Breast epithelium (tissue), 4 donors: ENCODE measurements at regions not wholly inside any gene's neighbourhood (a gene's known extent, or its start where the extent isn't known, plus 50 kb on each side); places are given as distances from the start of the nearest gene placed in this dataset.

ENCODE experiments used
- DNase-seq, 2 donors: peaks; one replicate each; pipeline ENCODE4 v3.0.0-alpha.2; 2019; ENCODE audit warnings: low spot score in 2 of 2
- H3K27ac ChIP-seq, 2 donors: fragments of 200-600 bp; sonication (generic) in 1 of 2; one replicate each; pipeline ENCODE4 v1.5.1; 2016 to 2019; ENCODE audit warnings: mild to moderate bottlenecking in 1 of 2
- H3K27me3 ChIP-seq, 2 donors: fragments of 200-600 bp; sonication (generic) in 1 of 2; one replicate each; pipeline versions ENCODE4 v1.5.1 to v1.6.0; 2017 to 2019; ENCODE audit warnings: control low read depth in 1 of 2, mild to moderate bottlenecking in 1 of 2
- H3K36me3 ChIP-seq: fragments of 200-600 bp; one replicate; pipeline ENCODE4 v1.5.1; 2019
- H3K4me1 ChIP-seq, 2 donors: fragments of 200-600 bp; sonication (generic); one replicate each; pipeline ENCODE4 v1.5.1; 2016 to 2019; ENCODE audit warnings: control low read depth in 1 of 2
- H3K4me3 ChIP-seq, 3 donors: fragments of 200-600 bp; sonication (generic); 1 replicate in 2 of 3; 2 replicates in 1 of 3; pipeline ENCODE4 v1.5.1; 2016 to 2019; ENCODE audit warnings: mild to moderate bottlenecking in 3 of 3, moderate library complexity in 2 of 3
- H3K9me3 ChIP-seq, 2 donors: fragments of 200-600 bp; sonication (generic) in 1 of 2; one replicate each; pipeline ENCODE4 v1.5.1; 2016 to 2019; ENCODE audit warnings: control low read depth in 1 of 2
- CTCF ChIP-seq, 3 donors: fragments of 450-650 bp; IDR thresholded peaks; one replicate each; pipeline ENCODE4 v1.5.1; 2016 to 2017; ENCODE audit warnings: antibody characterized with exemption in 3 of 3, mild to moderate bottlenecking in 3 of 3, moderate library complexity in 3 of 3
- POLR2A ChIP-seq: fragments of 450-650 bp; IDR thresholded peaks from one replicate; pipeline ENCODE4 v1.6.1; 2016; ENCODE audit warnings: antibody characterized with exemption, mild to moderate bottlenecking, moderate library complexity
- POLR2AphosphoS5 ChIP-seq, 3 donors: sonication (generic); formaldehyde crosslinking; IDR thresholded peaks; one replicate each; pipeline ENCODE4 v1.6.1; 2017; ENCODE audit warnings: antibody characterized with exemption in 3 of 3
- intact Hi-C: fragments of 100-400 bp; cut with DNase I; formaldehyde crosslinking; loops from one replicate; pipeline ENCODE4 v1.15.1; 2023; ENCODE audit warnings: low total_unique reads

GRCh38 chr2:5923957-5924945 is 232.1 kb downstream of the SOX11 start:
- no peak for DNase-seq
- Histone ChIP-seq H3K4me1 (no peaks in the 10 kb centered on the region), H3K36me3 (no peaks in the 10 kb centered on the region), H3K9me3 (no peaks in the 10 kb centered on the region), H3K27me3 (no peaks in the 10 kb centered on the region), H3K4me3 (no peak overlapping the region), H3K27ac (no peak overlapping the region)
- TF ChIP-seq POLR2AphosphoS5 (IDR thresholded peaks at IDR 0.05) (no peak), POLR2A (no peak), CTCF (IDR thresholded peaks at IDR 0.05) (no peak)
- intact Hi-C loops, result no loop called here

- no peaks in the 10 kb centered on the region for H3K4me1 ChIP-seq
- TF ChIP-seq CTCF (IDR thresholded peaks at IDR 0.05) (no peak), POLR2AphosphoS5 (IDR thresholded peaks at IDR 0.05) (no peak), POLR2A (no peak)
- H3K27ac ChIP-seq, result no peak overlapping the region
- H3K9me3 ChIP-seq, result no peaks in the 10 kb centered on the region
- H3K4me3 ChIP-seq, result no peak overlapping the region
- no peaks in the 10 kb centered on the region for H3K27me3 ChIP-seq
- no peaks in the 10 kb centered on the region for H3K36me3 ChIP-seq
- DNase-seq, result no peak
- intact Hi-C loops, result no loop called here
These were observed 233.4 kb downstream of the SOX11 start for GRCh38 chr2:5925604-5926003.

GRCh38 chr2:5926871-5927512 is 234.8 kb downstream of the SOX11 start:
- Histone ChIP-seq H3K4me3 (no peak overlapping the region), H3K4me1 (no peaks in the 10 kb centered on the region), H3K9me3 (no peaks in the 10 kb centered on the region), H3K36me3 (no peaks in the 10 kb centered on the region), H3K27me3 (no peaks in the 10 kb centered on the region), H3K27ac (no peak overlapping the region)
- intact Hi-C loops, result no loop called here
- TF ChIP-seq POLR2AphosphoS5 (IDR thresholded peaks at IDR 0.05) (no peak), POLR2A (no peak), CTCF (IDR thresholded peaks at IDR 0.05) (no peak)
- DNase-seq, result no peak

- Histone ChIP-seq H3K4me3 (peak overlapping the region in 1 of 3 donors; percentile 19), H3K27me3 (peaks cover 0 to 7% of the 10 kb centered on the region in 2 donors), H3K9me3 (no peaks in the 10 kb centered on the region), H3K4me1 (no peaks in the 10 kb centered on the region), H3K27ac (no peak overlapping the region), H3K36me3 (no peaks in the 10 kb centered on the region)
- no peak for TF ChIP-seq POLR2AphosphoS5 (IDR thresholded peaks at IDR 0.05)
- TF ChIP-seq CTCF (IDR thresholded peaks at IDR 0.05), result no peak
- no peak for TF ChIP-seq POLR2A
- no peak for DNase-seq
- intact Hi-C loops, result loop anchor here (10.0 kb wide), 1 partner anchor 1302 kb away; no protein-coding TSS in a partner anchor
These were observed 240.6 kb downstream of the SOX11 start for GRCh38 chr2:5932556-5933469.
